Liver (tissue), 8 donors: ENCODE measurements at regions not wholly inside any gene's neighbourhood (a gene's known extent, or its start where the extent isn't known, plus 50 kb on each side); places are given as distances from the start of the nearest gene placed in this dataset.

Experiments
- DNase-seq: peaks from one replicate; pipeline ENCODE4 v3.0.0-alpha.2; 2017; ENCODE audit warnings: low spot score
- H3K27ac ChIP-seq, 2 donors: one replicate each; pipeline ENCODE4 v1.7.0; 2013; ENCODE audit warnings: inconsistent platforms in 2 of 2, low read length in 2 of 2, control low read depth in 1 of 2, low read depth in 1 of 2, mild to moderate bottlenecking in 1 of 2
- H3K27me3 ChIP-seq, 4 donors: one replicate each; pipeline versions ENCODE4 v1.6.1 to v1.7.0; 2013; ENCODE audit warnings: low read length in 3 of 4, inconsistent platforms in 1 of 4, mild to moderate bottlenecking in 1 of 4, moderate library complexity in 1 of 4; ENCODE audit not compliant: control insufficient read depth in 4 of 4, insufficient read depth in 4 of 4
- H3K36me3 ChIP-seq, 4 donors: one replicate each; pipeline versions ENCODE4 v1.6.1 to v1.7.0; 2013; ENCODE audit warnings: low read length in 3 of 4, mild to moderate bottlenecking in 3 of 4, low read depth in 1 of 4, moderate library complexity in 1 of 4; ENCODE audit not compliant: control insufficient read depth in 4 of 4, insufficient read depth in 3 of 4
- H3K4me1 ChIP-seq, 4 donors: one replicate each; pipeline versions ENCODE4 v1.6.1 to v1.7.0; 2013; ENCODE audit warnings: low read length in 3 of 4, mild to moderate bottlenecking in 3 of 4, moderate library complexity in 1 of 4; ENCODE audit not compliant: control insufficient read depth in 4 of 4, insufficient read depth in 4 of 4
- H3K4me3 ChIP-seq, 3 donors: one replicate each; pipeline versions ENCODE4 v1.6.1 to v1.7.0; 2013; ENCODE audit warnings: low read length in 3 of 3, control low read depth in 1 of 3, low read depth in 1 of 3, mild to moderate bottlenecking in 1 of 3
- H3K9ac ChIP-seq, 2 donors: one replicate each; pipeline ENCODE4 v1.7.0; 2013; ENCODE audit warnings: low read length in 2 of 2, mild to moderate bottlenecking in 2 of 2, moderate library complexity in 2 of 2, control low read depth in 1 of 2, low read depth in 1 of 2
- H3K9me3 ChIP-seq, 4 donors: one replicate each; pipeline versions ENCODE4 v1.6.1 to v1.7.0; 2013; ENCODE audit warnings: low read length in 3 of 4; ENCODE audit not compliant: control insufficient read depth in 4 of 4
- ATF3 ChIP-seq: IDR thresholded peaks from 2 replicates; pipeline ENCODE4 v1.6.1; 2016; ENCODE audit warnings: antibody characterized with exemption
- EGR1 ChIP-seq, 2 donors: IDR thresholded peaks; 2 replicates each; pipeline ENCODE4 v1.6.1; 2016 to 2018; ENCODE audit warnings: antibody characterized with exemption in 2 of 2, low read depth in 2 of 2
- FOXA1 ChIP-seq: IDR thresholded peaks from 2 replicates; pipeline ENCODE4 v1.6.1; 2016; ENCODE audit warnings: antibody characterized with exemption
- GABPA ChIP-seq, 2 donors: IDR thresholded peaks in 1 of 2; conservative IDR thresholded peaks in 1 of 2; 2 replicates each; pipeline ENCODE4 v1.6.1; 2016; ENCODE audit warnings: antibody characterized with exemption in 2 of 2, mild to moderate bottlenecking in 1 of 2, moderate library complexity in 1 of 2
- HNF4A ChIP-seq, 2 donors: conservative IDR thresholded peaks; 2 replicates each; pipeline ENCODE4 v1.6.1; 2016; ENCODE audit warnings: antibody characterized with exemption in 2 of 2, mild to moderate bottlenecking in 2 of 2
- HNF4G ChIP-seq: IDR thresholded peaks from 2 replicates; pipeline ENCODE4 v1.6.1; 2016; ENCODE audit warnings: antibody characterized with exemption
- JUND ChIP-seq, 2 donors: IDR thresholded peaks; 2 replicates each; pipeline ENCODE4 v1.6.1; 2016; ENCODE audit warnings: antibody characterized with exemption in 2 of 2
- MAX ChIP-seq: IDR thresholded peaks from 2 replicates; pipeline ENCODE4 v1.6.1; 2016; ENCODE audit warnings: antibody characterized with exemption
- NR2F2 ChIP-seq: IDR thresholded peaks from 2 replicates; pipeline ENCODE4 v1.6.1; 2016; ENCODE audit warnings: antibody characterized with exemption
- RAD21 ChIP-seq, 2 donors: IDR thresholded peaks; 2 replicates each; pipeline ENCODE4 v1.6.1; 2016; ENCODE audit warnings: antibody characterized with exemption in 2 of 2, mild to moderate bottlenecking in 2 of 2
- REST ChIP-seq: IDR thresholded peaks from 2 replicates; pipeline ENCODE4 v1.6.1; 2016; ENCODE audit warnings: antibody characterized with exemption, mild to moderate bottlenecking
- RXRA ChIP-seq, 2 donors: IDR thresholded peaks; 2 replicates each; pipeline ENCODE4 v1.6.1; 2017 to 2018; ENCODE audit warnings: antibody characterized with exemption in 2 of 2, mild to moderate bottlenecking in 1 of 2
- SP1 ChIP-seq: IDR thresholded peaks from 2 replicates; pipeline ENCODE4 v1.6.1; 2018; ENCODE audit warnings: antibody characterized with exemption, mild to moderate bottlenecking
- TAF1 ChIP-seq: conservative IDR thresholded peaks from 2 replicates; pipeline ENCODE4 v1.6.1; 2016; ENCODE audit warnings: antibody characterized with exemption, mild to moderate bottlenecking
- YY1 ChIP-seq: IDR thresholded peaks from 2 replicates; pipeline ENCODE4 v1.6.1; 2016; ENCODE audit warnings: antibody characterized with exemption, mild to moderate bottlenecking
- WGBS: extraction: QIAGEN DNeasy Blood & Tissue Kit; methylation state at CpG from one replicate; pipeline ENCODE4 v1.1.7; 2013; 5-methylcytosine and 5-hydroxymethylcytosine counted together
- TF ChIP-seq, protein P1 (sequence below): fragments of 150-350 bp; IDR thresholded peaks from 2 replicates; pipeline ENCODE4 v1.5.1; 2017; ENCODE audit warnings: improper control_type of control experiment, low read depth, low read length; ENCODE audit not compliant: missing input control
- TF ChIP-seq, protein P2 (sequence below): IDR thresholded peaks from 2 replicates; pipeline ENCODE4 v1.6.1; 2016; ENCODE audit warnings: antibody characterized with exemption
- donor health status: healthy.
- donor health status: healthy.
- donor health status: healthy.
- donor health status: healthy.
- donor health status: healthy.

DNA sequence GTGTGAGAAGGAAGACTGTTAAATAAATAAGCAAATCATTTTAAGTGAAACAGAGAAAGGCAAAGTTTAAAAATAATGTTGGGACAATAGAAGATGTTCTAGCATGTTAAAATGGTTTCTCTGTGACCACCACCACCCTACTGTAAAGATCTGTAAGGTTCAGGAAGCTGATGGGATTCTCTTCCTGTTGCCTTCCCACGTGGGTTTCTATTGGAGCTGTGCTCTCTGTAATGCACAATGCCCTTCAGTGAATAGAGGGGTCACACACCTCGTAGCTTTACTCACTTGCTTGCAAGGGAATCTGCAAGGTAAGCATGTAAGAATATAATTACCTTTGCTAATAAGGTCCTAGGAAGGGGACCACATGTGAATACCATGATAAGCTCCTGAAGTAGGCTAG lies 170.5 kb downstream of the CASP12 start:
- no peak for DNase-seq
- Histone ChIP-seq H3K4me3 (no peak overlapping the region), H3K4me1 (no peaks in the 10 kb centered on the region), H3K36me3 (no peaks in the 10 kb centered on the region), H3K27me3 (no peaks in the 10 kb centered on the region), H3K9me3 (no peaks in the 10 kb centered on the region), H3K9ac (no peak overlapping the region), H3K27ac (no peak overlapping the region)
- TF ChIP-seq HNF4G: no peak
- TF ChIP-seq GABPA (IDR thresholded peaks at IDR 0.05 in 1 of 2, conservative IDR thresholded peaks at IDR 0.05 in 1 of 2): no peak
- WGBS: 31% methylated on average over 2 of the region's 2 CpGs

GRCh38 chr11:104727095-104727494 lies 171.2 kb downstream of the CASP12 start:
- DNase-seq: no peak
- Histone ChIP-seq H3K4me1 (no peaks in the 10 kb centered on the region), H3K36me3 (no peaks in the 10 kb centered on the region), H3K4me3 (no peak overlapping the region), H3K27me3 (no peaks in the 10 kb centered on the region), H3K9me3 (no peaks in the 10 kb centered on the region), H3K27ac (no peak overlapping the region), H3K9ac (no peak overlapping the region)
- TF ChIP-seq YY1 (no peak), FOXA1 (no peak), EGR1 (IDR thresholded peaks at IDR 0.05; ENCODE audit: low read depth in 2 of 2) (no peak), REST (no peak), HNF4A (conservative IDR thresholded peaks at IDR 0.05) (no peak), SP1 (no peak), RAD21 (IDR thresholded peaks at IDR 0.05) (no peak), NR2F2 (no peak), TAF1 (no peak), ATF3 (no peak), MAX (no peak), JUND (IDR thresholded peaks at IDR 0.05) (no peak), GABPA (IDR thresholded peaks at IDR 0.05 in 1 of 2, conservative IDR thresholded peaks at IDR 0.05 in 1 of 2) (no peak), RXRA (IDR thresholded peaks at IDR 0.05) (no peak), HNF4G (no peak)
- TF ChIP-seq, protein P1, sequence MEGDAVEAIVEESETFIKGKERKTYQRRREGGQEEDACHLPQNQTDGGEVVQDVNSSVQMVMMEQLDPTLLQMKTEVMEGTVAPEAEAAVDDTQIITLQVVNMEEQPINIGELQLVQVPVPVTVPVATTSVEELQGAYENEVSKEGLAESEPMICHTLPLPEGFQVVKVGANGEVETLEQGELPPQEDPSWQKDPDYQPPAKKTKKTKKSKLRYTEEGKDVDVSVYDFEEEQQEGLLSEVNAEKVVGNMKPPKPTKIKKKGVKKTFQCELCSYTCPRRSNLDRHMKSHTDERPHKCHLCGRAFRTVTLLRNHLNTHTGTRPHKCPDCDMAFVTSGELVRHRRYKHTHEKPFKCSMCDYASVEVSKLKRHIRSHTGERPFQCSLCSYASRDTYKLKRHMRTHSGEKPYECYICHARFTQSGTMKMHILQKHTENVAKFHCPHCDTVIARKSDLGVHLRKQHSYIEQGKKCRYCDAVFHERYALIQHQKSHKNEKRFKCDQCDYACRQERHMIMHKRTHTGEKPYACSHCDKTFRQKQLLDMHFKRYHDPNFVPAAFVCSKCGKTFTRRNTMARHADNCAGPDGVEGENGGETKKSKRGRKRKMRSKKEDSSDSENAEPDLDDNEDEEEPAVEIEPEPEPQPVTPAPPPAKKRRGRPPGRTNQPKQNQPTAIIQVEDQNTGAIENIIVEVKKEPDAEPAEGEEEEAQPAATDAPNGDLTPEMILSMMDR: no peak
- TF ChIP-seq, protein P2, sequence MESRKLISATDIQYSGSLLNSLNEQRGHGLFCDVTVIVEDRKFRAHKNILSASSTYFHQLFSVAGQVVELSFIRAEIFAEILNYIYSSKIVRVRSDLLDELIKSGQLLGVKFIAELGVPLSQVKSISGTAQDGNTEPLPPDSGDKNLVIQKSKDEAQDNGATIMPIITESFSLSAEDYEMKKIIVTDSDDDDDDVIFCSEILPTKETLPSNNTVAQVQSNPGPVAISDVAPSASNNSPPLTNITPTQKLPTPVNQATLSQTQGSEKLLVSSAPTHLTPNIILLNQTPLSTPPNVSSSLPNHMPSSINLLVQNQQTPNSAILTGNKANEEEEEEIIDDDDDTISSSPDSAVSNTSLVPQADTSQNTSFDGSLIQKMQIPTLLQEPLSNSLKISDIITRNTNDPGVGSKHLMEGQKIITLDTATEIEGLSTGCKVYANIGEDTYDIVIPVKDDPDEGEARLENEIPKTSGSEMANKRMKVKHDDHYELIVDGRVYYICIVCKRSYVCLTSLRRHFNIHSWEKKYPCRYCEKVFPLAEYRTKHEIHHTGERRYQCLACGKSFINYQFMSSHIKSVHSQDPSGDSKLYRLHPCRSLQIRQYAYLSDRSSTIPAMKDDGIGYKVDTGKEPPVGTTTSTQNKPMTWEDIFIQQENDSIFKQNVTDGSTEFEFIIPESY: no peak
- 90% methylated on average over 1 of the region's 1 CpG for WGBS
